K562 (cell line): ENCODE measurements at regions not wholly inside any gene's neighbourhood (a gene's known extent, or its start where the extent isn't known, plus 50 kb on each side); places are given as distances from the start of the nearest gene placed in this dataset.

Experiments
- ATAC-seq: fragments of 200-7000 bp; cut with Tn5 transposase; 3 replicates; pipeline ENCODE4 v1.9.1; 2020; ENCODE audit warnings: moderate library complexity
- BruUV-seq: library from RNA; stranded (reverse); fragments of 400-500 nt; replicated peaks from 2 replicates; lab custom pipeline; 2021; lab: Mats Ljungman, UMichigan
- CTCF ChIA-PET: fragments of 300-600 bp; formaldehyde crosslinking; extraction: SDS; loops from one replicate; lab custom pipeline; 2021; ENCODE audit warnings: low intra/inter-chr PET ratio; lab: Yijun Ruan, JAX
- POLR2A ChIA-PET: fragments of 300-600, 350-650 bp; sonication (Branson Sonifier 250); formaldehyde crosslinking; extraction: SDS; loops from one replicate; lab custom pipeline; 2021; ENCODE audit warnings: antibody characterized with exemption, inconsistent platforms; lab: Yijun Ruan, JAX
- DNase-seq, 4 experiments: peaks; one replicate each; pipeline versions ENCODE4 v3.0.0 to v3.0.0-alpha.2; 2011 to 2018; ENCODE audit warnings: low spot score in 3 of 4, mixed read lengths in 3 of 4; ENCODE audit errors: extremely low read depth in 1 of 4
- FAIRE-seq: peaks from 2 replicates; lab custom pipeline; 2011; peaks lifted over from hg19 to GRCh38; lab: Jason Lieb, UNC
- H2AFZ ChIP-seq: 2 replicates; pipeline ENCODE4 v1.6.0; 2011; ENCODE audit warnings: low read depth, low read length, control low read depth, inconsistent platforms
- H3K27ac ChIP-seq: fragments of 200-600 bp; 3 replicates; pipeline ENCODE4 v1.8.0; 2011; ENCODE audit warnings: low read depth, mild to moderate bottlenecking, control low read depth, inconsistent platforms, low read length, moderate library complexity, mixed read lengths; ENCODE audit errors: extremely low read depth
- H3K27me3 ChIP-seq, 2 experiments: fragments of 300-600 bp in 1 of 2; 2 replicates in 1 of 2; 3 replicates in 1 of 2; pipeline versions ENCODE4 v1.6.0 to v1.8.0; 2011; ENCODE audit warnings: inconsistent platforms in 2 of 2, low read length in 2 of 2, mild to moderate bottlenecking in 1 of 2, mixed read lengths in 1 of 2, moderate library complexity in 1 of 2; ENCODE audit not compliant: control insufficient read depth in 2 of 2, insufficient read depth in 2 of 2
- H3K36me3 ChIP-seq: fragments of 300-600 bp; 3 replicates; pipeline ENCODE4 v1.8.0; 2011; ENCODE audit warnings: mild to moderate bottlenecking, low read length, inconsistent platforms; ENCODE audit not compliant: control insufficient read depth, insufficient read depth
- H3K4me1 ChIP-seq, 2 experiments: fragments of 200-600 bp in 1 of 2; replicated peaks in 1 of 2; 2 replicates in 1 of 2; 3 replicates in 1 of 2; pipeline versions ENCODE4 v1.5.1 to v1.8.0; 2011; ENCODE audit warnings: inconsistent platforms in 2 of 2, low read length in 2 of 2, mild to moderate bottlenecking in 1 of 2, mixed read lengths in 1 of 2, moderate library complexity in 1 of 2; ENCODE audit not compliant: control insufficient read depth in 2 of 2, insufficient read depth in 2 of 2
- H3K4me2 ChIP-seq: 2 replicates; pipeline ENCODE4 v1.6.1; 2011; ENCODE audit warnings: low read length, control low read depth, inconsistent platforms, mixed read lengths; ENCODE audit not compliant: insufficient read depth
- H3K4me3 ChIP-seq: fragments of 200-600 bp; sonication (generic), shearing (Covaris generic); 2 replicates; pipeline ENCODE4 v1.5.1; 2016; ENCODE audit warnings: control low read depth, inconsistent platforms
- H3K79me2 ChIP-seq: fragments of 200-600 bp; 3 replicates; pipeline ENCODE4 v1.8.0; 2011; ENCODE audit warnings: low read length, inconsistent platforms; ENCODE audit not compliant: control insufficient read depth, insufficient read depth
- H3K9ac ChIP-seq, 2 experiments: 2 replicates each; pipeline versions ENCODE4 v1.6.0 to v1.6.1; 2011; ENCODE audit warnings: low read depth in 2 of 2, low read length in 2 of 2, control low read depth in 1 of 2, inconsistent platforms in 1 of 2, mild to moderate bottlenecking in 1 of 2, mixed read lengths in 1 of 2; ENCODE audit not compliant: insufficient read depth in 1 of 2
- H3K9me1 ChIP-seq: one replicate; pipeline ENCODE4 v1.6.0; 2011; ENCODE audit warnings: inconsistent platforms, mild to moderate bottlenecking, low read length, moderate library complexity; ENCODE audit not compliant: control insufficient read depth, insufficient read depth
- H3K9me3 ChIP-seq: replicated peaks from 2 replicates; pipeline ENCODE4 v1.5.1; 2011; ENCODE audit warnings: low read depth, low read length, inconsistent platforms; ENCODE audit not compliant: control insufficient read depth, insufficient read depth
- H4K20me1 ChIP-seq: replicated peaks from 2 replicates; pipeline ENCODE4 v1.6.1; 2011; ENCODE audit warnings: low read length, inconsistent platforms, mixed read lengths; ENCODE audit not compliant: control insufficient read depth, insufficient read depth
- BCOR ChIP-seq: fragments of 450-650 bp; IDR thresholded peaks from 2 replicates; pipeline ENCODE4 v1.6.1; 2016
- BRCA1 ChIP-seq, 2 experiments: fragments of 450-650 bp in 1 of 2; sonication (generic) in 1 of 2; formaldehyde crosslinking in 1 of 2; IDR thresholded peaks; 2 replicates each; pipeline versions ENCODE4 v1.5.0 to v1.6.1; 2017 to 2020; ENCODE audit warnings: mild to moderate bottlenecking in 1 of 2, missing genetic modification reagents in 1 of 2
- NEUROD1 ChIP-seq: fragments of 150-350 bp; IDR thresholded peaks from 2 replicates; pipeline ENCODE4 v1.6.1; 2014; ENCODE audit warnings: borderline replicate concordance, low read length, low read depth; ENCODE audit not compliant: partially characterized antibody
- NR1H2 ChIP-seq: sonication (generic); formaldehyde crosslinking; IDR thresholded peaks from 2 replicates; pipeline ENCODE4 v1.4.0; 2020; ENCODE audit warnings: mild to moderate bottlenecking, missing genetic modification reagents
- NR2C2 ChIP-seq, 2 experiments: fragments of 200-800 bp in 1 of 2; sonication (Bioruptor generic) in 1 of 2; sonication (generic) in 1 of 2; formaldehyde crosslinking in 1 of 2; IDR thresholded peaks; 2 replicates each; pipeline versions ENCODE4 v1.6.1 to v1.8.0; 2016 to 2022; ENCODE audit warnings: mild to moderate bottlenecking in 1 of 2, missing compliant biosample characterization in 1 of 2, missing genetic modification characterization in 1 of 2, missing genetic modification reagents in 1 of 2
- PHTF2 ChIP-seq: fragments of 250-450 bp; sonication (Bioruptor Pico); IDR thresholded peaks from 2 replicates; pipeline ENCODE4 v1.5.0; 2021; ENCODE audit warnings: mild to moderate bottlenecking
- U2AF1 ChIP-seq: fragments of 200-400 bp; formaldehyde crosslinking; optimal IDR thresholded peaks from 2 replicates; pipeline ENCODE3; 2017; ENCODE audit warnings: mild to moderate bottlenecking, low read depth, low read length, moderate library complexity
- ZZZ3 ChIP-seq: fragments of 450-650 bp; IDR thresholded peaks from 2 replicates; pipeline ENCODE4 v1.6.1; 2016; ENCODE audit warnings: antibody characterized with exemption, mild to moderate bottlenecking, moderate library complexity
- WGBS: fragments of 100-300 bp; shearing (Covaris generic); methylation state at CpG from one replicate; pipeline ENCODE4 v1.1.6; 2016; ENCODE audit warnings: low coverage, mixed read lengths; ENCODE audit not compliant: insufficient coverage; ENCODE audit errors: missing lambda C conversion rate; 5-methylcytosine and 5-hydroxymethylcytosine counted together
- in situ Hi-C: fragments of 300-500 bp; cut with MboI; formaldehyde crosslinking; loops from 4 replicates; pipeline ENCODE4 v1.15.0; 2018; ENCODE audit warnings: inconsistent platforms, mixed read lengths
- intact Hi-C: fragments of 100-400 bp; cut with micrococcal nuclease; formaldehyde crosslinking; loops from 2 replicates; pipeline ENCODE4 v1.14.2; 2022
- TF ChIP-seq, protein P1 (sequence below): sonication (generic); formaldehyde crosslinking; IDR thresholded peaks from 2 replicates; pipeline ENCODE4 v1.9.0; 2022; ENCODE audit warnings: mild to moderate bottlenecking, missing genetic modification reagents
- TF ChIP-seq, protein P2 (sequence below), 2 experiments: fragments of 450-650 bp; IDR thresholded peaks; 2 replicates each; pipeline ENCODE4 v1.6.1; 2016; ENCODE audit warnings: mild to moderate bottlenecking in 2 of 2, borderline replicate concordance in 1 of 2, low read depth in 1 of 2, moderate library complexity in 1 of 2
- TF ChIP-seq, protein P3 (sequence below): fragments of 200-400 bp; formaldehyde crosslinking; IDR thresholded peaks from 2 replicates; pipeline ENCODE4 v1.6.1; 2017; ENCODE audit warnings: mild to moderate bottlenecking, low read depth, low read length, moderate library complexity

DNA sequence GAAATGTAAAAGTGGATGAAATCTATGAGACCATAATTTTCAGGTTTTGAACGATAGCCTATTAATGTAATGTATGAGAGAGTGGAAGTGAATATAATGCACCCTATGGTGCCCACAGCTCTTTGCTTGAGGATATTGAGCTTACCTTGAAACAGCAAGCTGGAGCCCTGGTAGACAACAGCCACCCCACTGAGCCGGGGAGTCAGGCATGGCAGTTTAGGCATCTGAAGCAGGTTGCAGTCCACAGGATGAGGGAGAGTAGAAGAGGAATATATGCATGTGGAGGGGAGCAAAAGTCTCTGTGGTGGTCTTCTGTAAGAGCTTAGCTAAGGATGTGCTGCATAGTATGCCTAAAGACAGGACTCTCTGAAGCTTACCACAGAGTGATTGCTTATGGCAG lies 817.3 kb downstream of the DNAJB9 start:
- Histone ChIP-seq H3K4me1 (no peaks in the 10 kb centered on the region), H3K27ac (no peak overlapping the region), H3K4me3 (no peak overlapping the region), H3K36me3 (no peaks in the 10 kb centered on the region), H3K79me2 (no peaks in the 10 kb centered on the region), H3K27me3 (no peaks in the 10 kb centered on the region), H3K9me3 (peaks cover 5% of the 10 kb centered on the region; the same call in 1 of the 2 replicates), H2AFZ (no peak overlapping the region), H3K4me2 (no peak overlapping the region), H3K9me1 (no peaks in the 10 kb centered on the region), H4K20me1 (no peaks in the 10 kb centered on the region)
- POLR2A ChIA-PET: no interaction called here
- no TSS peak for BruUV-seq
- WGBS: 3% methylated on average over 2 of the region's 2 CpGs
- CTCF ChIA-PET: no interaction called here
- intact Hi-C loops: no loop called here
- in situ Hi-C loops: no loop called here
- ATAC-seq (no peak), DNase-seq (no peak), FAIRE-seq (no peak)
- TF ChIP-seq BRCA1 (IDR thresholded peaks at IDR 0.05) (no peak), BRCA1 (CRISPR knock-in tag; IDR thresholded peaks at IDR 0.05) (no peak), ZZZ3 (no peak), BCOR (no peak), NR2C2 (CRISPR knock-in tag; IDR thresholded peaks at IDR 0.05) (no peak), NR2C2 (tag; IDR thresholded peaks at IDR 0.05) (no peak), NEUROD1 (no peak), PHTF2 (CRISPR knock-in tag) (no peak), U2AF1 (no peak), NR1H2 (no peak)
- TF ChIP-seq, protein P1, sequence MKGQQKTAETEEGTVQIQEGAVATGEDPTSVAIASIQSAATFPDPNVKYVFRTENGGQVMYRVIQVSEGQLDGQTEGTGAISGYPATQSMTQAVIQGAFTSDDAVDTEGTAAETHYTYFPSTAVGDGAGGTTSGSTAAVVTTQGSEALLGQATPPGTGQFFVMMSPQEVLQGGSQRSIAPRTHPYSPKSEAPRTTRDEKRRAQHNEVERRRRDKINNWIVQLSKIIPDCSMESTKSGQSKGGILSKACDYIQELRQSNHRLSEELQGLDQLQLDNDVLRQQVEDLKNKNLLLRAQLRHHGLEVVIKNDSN: no peak
- TF ChIP-seq, protein P2, sequence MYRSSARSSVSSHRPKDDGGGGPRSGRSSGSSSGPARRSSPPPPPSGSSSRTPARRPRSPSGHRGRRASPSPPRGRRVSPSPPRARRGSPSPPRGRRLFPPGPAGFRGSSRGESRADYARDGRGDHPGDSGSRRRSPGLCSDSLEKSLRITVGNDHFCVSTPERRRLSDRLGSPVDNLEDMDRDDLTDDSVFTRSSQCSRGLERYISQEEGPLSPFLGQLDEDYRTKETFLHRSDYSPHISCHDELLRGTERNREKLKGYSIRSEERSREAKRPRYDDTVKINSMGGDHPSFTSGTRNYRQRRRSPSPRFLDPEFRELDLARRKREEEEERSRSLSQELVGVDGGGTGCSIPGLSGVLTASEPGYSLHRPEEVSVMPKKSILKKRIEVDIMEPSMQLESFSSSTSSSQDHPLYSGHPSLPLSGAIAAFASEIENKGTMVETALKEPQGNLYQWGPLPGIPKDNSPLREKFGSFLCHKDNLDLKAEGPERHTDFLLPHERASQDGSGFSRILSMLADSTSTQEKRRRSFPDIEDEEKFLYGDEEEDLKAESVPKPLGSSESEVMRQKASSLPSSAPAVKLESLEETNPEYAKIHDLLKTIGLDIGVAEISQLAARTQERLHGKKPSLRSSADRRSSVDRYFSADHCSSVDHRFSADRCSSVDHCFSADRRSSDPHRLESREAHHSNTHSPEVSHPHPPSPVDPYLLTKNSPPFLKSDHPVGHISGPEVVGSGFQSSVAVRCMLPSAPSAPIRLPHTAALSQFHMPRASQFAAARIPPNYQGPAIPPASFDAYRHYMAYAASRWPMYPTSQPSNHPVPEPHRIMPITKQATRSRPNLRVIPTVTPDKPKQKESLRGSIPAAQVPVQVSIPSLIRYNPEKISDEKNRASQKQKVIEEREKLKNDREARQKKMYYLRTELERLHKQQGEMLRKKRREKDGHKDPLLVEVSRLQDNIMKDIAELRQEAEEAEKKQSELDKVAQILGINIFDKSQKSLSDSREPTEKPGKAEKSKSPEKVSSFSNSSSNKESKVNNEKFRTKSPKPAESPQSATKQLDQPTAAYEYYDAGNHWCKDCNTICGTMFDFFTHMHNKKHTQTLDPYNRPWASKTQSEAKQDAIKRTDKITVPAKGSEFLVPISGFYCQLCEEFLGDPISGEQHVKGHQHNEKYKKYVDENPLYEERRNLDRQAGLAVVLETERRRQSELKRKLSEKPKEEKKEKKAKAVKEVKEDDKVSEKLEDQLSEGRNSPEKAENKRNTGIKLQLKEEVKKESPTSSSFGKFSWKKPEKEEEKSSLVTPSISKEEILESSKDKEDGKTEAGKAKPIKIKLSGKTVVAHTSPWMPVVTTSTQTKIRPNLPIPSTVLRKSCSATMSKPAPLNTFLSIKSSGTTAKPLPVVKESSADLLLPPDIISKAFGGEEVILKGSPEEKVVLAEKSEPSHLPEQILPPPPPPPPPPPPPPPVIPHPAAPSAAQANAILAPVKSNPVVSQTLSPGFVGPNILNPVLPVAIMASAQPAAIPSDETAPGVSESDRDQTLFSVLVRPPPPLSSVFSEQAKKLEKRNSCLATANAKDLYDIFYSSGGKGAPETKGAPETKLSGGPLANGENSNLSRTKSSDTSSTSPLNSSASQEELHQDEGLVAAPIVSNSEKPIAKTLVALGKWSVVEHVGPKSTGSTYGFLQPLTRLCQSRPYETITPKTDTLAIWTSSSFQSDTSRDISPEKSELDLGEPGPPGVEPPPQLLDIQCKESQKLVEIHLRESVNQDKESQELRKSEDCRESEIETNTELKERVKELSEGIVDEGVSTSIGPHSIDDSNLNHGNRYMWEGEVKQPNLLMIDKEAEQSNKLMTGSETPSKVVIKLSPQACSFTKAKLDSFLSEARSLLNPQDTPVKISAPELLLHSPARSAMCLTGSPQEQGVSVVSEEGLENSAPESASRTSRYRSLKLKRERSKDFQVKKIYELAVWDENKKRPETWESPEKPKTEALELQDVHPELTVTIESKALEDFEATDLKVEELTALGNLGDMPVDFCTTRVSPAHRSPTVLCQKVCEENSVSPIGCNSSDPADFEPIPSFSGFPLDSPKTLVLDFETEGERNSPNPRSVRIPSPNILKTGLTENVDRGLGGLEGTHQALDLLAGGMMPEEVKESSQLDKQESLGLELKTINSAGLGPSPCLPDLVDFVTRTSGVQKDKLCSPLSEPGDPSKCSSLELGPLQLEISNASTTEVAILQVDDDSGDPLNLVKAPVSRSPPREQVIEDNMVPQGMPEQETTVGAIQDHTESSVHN (IDR thresholded peaks at IDR 0.05; ENCODE audit: borderline replicate concordance in 1 of 2, low read depth in 1 of 2): no peak
- TF ChIP-seq, protein P3, sequence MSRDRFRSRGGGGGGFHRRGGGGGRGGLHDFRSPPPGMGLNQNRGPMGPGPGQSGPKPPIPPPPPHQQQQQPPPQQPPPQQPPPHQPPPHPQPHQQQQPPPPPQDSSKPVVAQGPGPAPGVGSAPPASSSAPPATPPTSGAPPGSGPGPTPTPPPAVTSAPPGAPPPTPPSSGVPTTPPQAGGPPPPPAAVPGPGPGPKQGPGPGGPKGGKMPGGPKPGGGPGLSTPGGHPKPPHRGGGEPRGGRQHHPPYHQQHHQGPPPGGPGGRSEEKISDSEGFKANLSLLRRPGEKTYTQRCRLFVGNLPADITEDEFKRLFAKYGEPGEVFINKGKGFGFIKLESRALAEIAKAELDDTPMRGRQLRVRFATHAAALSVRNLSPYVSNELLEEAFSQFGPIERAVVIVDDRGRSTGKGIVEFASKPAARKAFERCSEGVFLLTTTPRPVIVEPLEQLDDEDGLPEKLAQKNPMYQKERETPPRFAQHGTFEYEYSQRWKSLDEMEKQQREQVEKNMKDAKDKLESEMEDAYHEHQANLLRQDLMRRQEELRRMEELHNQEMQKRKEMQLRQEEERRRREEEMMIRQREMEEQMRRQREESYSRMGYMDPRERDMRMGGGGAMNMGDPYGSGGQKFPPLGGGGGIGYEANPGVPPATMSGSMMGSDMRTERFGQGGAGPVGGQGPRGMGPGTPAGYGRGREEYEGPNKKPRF: no peak
- TF ChIP-seq, all 486 proteins: peak for 0
- H3K9ac ChIP-seq: no peak overlapping the region
